ENCODE measurements at regions not wholly inside any gene's neighbourhood (a gene's known extent, or its start where the extent isn't known, plus 50 kb on each side); places are given as distances from the start of the nearest gene placed in this dataset.
A peak's percentile ranks its signal among the peaks of the same experiment; 100 is the strongest.

DNA sequence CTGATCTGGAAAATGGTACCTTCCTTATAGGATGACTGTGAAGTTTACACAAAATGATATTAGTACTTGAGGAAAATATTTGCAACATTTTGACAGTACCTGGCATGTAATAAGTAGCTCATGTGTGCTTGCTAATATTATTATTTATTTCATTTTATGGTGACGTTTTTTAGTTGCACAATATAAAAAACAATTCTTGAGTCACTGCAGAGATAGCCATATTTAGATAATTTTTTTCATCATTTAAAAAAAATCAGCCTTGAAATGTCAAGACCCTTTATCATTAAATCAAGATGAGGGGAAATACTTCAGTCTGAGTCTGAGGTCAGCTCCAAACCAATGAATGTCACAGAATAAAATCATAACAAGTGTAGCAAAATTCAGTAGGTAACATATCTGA is 196.8 kb upstream of the RUNX1 start:
- no peak for DNase-seq
- Mint-ChIP-seq H3K27ac (no peak overlapping the region), H3K36me3 (ENCODE audit: low read depth) (no peaks in the 10 kb centered on the region), H3K4me1 (no peaks in the 10 kb centered on the region), H3K27me3 (peaks cover 6% of the 10 kb centered on the region), H3K4me3 (no peak overlapping the region), H3K9me3 (peaks cover 19% of the 10 kb centered on the region)
- intact Hi-C loops (cut with micrococcal nuclease), result no loop called here

GRCh38 chr21:35244514-35244913 is 195.4 kb upstream of the RUNX1 start:
- intact Hi-C loops (cut with micrococcal nuclease), result no loop called here
- Mint-ChIP-seq H3K27ac (no peak overlapping the region), H3K4me1 (no peaks in the 10 kb centered on the region), H3K4me3 (no peak overlapping the region), H3K9me3 (peaks cover 10% of the 10 kb centered on the region), H3K27me3 (peaks cover 9% of the 10 kb centered on the region), H3K36me3 (ENCODE audit: low read depth) (no peaks in the 10 kb centered on the region)
- DNase-seq, result no peak

DNA sequence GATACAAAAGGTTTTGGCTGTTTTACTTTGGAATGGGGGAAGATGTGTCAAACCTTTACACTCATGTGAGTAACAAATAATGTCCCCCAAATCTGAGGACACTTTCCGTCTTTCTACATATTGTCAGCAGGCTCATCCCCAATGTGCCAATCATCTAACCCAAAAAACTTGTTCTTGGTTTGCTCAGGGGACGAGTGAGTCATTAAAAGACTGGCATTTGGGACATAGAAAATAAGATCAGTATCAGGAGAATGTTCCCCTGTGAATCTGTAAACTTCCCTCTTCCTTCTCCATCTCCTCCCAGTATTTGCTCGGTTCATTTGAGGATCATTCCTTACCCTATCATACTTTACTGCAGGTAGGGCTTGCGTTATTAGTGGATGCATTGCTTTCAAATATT is 194.1 kb upstream of the RUNX1 start:
- peaks cover 4% of the 10 kb centered on the region for H3K9me3 Mint-ChIP-seq
- no peak overlapping the region for H3K27ac Mint-ChIP-seq
- intact Hi-C loops (cut with micrococcal nuclease), result no loop called here
- DNase-seq, result no peak
- peaks cover 1% of the 10 kb centered on the region for H3K4me1 Mint-ChIP-seq
- peaks cover 9% of the 10 kb centered on the region for H3K27me3 Mint-ChIP-seq
- peaks cover 1% of the 10 kb centered on the region for H3K36me3 Mint-ChIP-seq (ENCODE audit: low read depth)
- no peak overlapping the region for H3K4me3 Mint-ChIP-seq

- H3K4me1 Mint-ChIP-seq, result peaks cover 18% of the 10 kb centered on the region
- peaks cover 11% of the 10 kb centered on the region for H3K36me3 Mint-ChIP-seq (ENCODE audit: low read depth)
- H3K27me3 Mint-ChIP-seq, result peaks cover 9% of the 10 kb centered on the region
- no peak overlapping the region for H3K4me3 Mint-ChIP-seq
- intact Hi-C loops (cut with micrococcal nuclease), result no loop called here
- H3K27ac Mint-ChIP-seq, result no peak overlapping the region
- DNase-seq, result peak; percentile 46
- peaks cover 25% of the 10 kb centered on the region for H3K9me3 Mint-ChIP-seq
Measured at GRCh38 chr21:35239811-35240219, 190.7 kb upstream of the RUNX1 start.

DNA sequence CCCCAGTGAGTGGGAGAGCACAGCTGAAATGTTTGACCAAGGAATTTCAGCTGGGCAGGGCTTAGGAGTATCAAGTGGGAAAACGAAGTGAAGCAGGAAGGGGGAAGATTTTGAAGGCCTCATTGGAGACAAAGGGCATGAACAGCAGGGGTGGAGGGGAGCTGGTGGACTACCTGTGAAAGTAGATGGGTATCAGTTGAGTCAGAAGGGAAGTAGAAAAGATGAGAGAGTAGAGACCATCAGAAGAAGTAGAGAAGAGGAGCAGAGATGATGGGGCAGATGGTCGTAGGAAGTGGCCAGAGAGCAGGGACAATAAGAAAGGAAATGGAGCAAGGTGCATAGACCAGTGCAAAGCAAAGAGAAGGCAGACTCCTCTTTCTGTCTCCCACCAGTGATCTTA is 189.0 kb upstream of the RUNX1 start:
- Mint-ChIP-seq H3K9me3 (peaks cover 33% of the 10 kb centered on the region), H3K27me3 (peaks cover 9% of the 10 kb centered on the region), H3K36me3 (ENCODE audit: low read depth) (peaks cover 11% of the 10 kb centered on the region), H3K4me3 (no peak overlapping the region), H3K4me1 (peaks cover 25% of the 10 kb centered on the region), H3K27ac (no peak overlapping the region)
- intact Hi-C loops (cut with micrococcal nuclease), result no loop called here
- peak; percentile 34 for DNase-seq

DNA sequence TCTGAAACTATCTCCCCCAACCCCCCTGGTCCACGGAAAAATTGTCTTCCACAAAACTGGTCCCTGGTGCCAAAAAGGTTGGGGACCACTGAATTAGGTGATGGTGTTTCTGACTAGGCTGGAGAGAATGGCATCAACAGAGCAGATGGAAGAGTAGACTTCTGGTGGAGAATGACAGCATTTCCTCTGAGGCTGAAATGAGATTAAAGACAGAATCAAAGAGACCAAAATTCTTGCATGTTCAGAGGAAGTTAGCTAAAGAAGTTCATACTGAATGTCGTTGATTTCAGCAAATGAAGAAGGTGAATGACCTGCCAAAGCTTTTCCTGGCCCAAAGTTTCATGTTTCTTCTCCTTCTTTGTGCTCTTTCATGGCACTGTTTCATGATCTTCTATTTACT is 188.2 kb upstream of the RUNX1 start:
- H3K27ac Mint-ChIP-seq, result no peak overlapping the region
- H3K27me3 Mint-ChIP-seq, result peaks cover 9% of the 10 kb centered on the region
- peaks cover 33% of the 10 kb centered on the region for H3K9me3 Mint-ChIP-seq

GRCh38 chr21:35236090-35236489 is 187.0 kb upstream of the RUNX1 start:
- H3K36me3 Mint-ChIP-seq (ENCODE audit: low read depth), result peaks cover 11% of the 10 kb centered on the region
- DNase-seq, result no peak
- peak overlapping the region; percentile 26 for H3K27ac Mint-ChIP-seq
- peaks cover 33% of the 10 kb centered on the region for H3K9me3 Mint-ChIP-seq
- H3K27me3 Mint-ChIP-seq, result peaks cover 3% of the 10 kb centered on the region
- intact Hi-C loops (cut with micrococcal nuclease), result no loop called here
- peak overlapping the region; percentile 3 for H3K4me3 Mint-ChIP-seq
- H3K4me1 Mint-ChIP-seq, result peaks cover 25% of the 10 kb centered on the region

More for the DNA sequence above, 188.2 kb upstream of the RUNX1 start:
- DNase-seq, result peak; percentile 41
- H3K4me3 Mint-ChIP-seq, result no peak overlapping the region
- intact Hi-C loops (cut with micrococcal nuclease), result no loop called here
- peaks cover 25% of the 10 kb centered on the region for H3K4me1 Mint-ChIP-seq
- peaks cover 11% of the 10 kb centered on the region for H3K36me3 Mint-ChIP-seq (ENCODE audit: low read depth)

DNA sequence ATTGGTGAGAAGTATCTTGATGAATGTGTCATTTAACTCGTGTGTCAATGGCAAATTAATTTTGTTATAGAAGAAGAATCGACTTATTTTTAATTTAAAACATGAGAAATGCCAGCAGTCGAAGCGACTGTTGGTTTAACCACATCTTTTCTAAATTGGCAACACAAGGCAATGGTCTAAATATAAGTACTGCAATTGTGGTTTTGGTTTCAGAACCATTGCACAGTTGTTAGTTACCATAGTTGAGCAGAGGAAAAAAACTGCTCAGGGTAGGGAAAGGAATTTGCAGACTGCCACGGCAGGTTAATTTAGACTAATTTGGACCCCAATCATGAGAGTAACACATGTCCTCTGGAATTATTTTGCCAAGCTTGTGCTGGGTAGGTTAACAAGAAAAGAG is 185.6 kb upstream of the RUNX1 start:
- DNase-seq, result peak; percentile 63
- H3K4me3 Mint-ChIP-seq, result no peak overlapping the region
- no peaks in the 10 kb centered on the region for H3K27me3 Mint-ChIP-seq
- intact Hi-C loops (cut with micrococcal nuclease), result no loop called here
- peaks cover 33% of the 10 kb centered on the region for H3K9me3 Mint-ChIP-seq
- peaks cover 25% of the 10 kb centered on the region for H3K4me1 Mint-ChIP-seq
- H3K27ac Mint-ChIP-seq, result peak overlapping the region; percentile 72
- H3K36me3 Mint-ChIP-seq (ENCODE audit: low read depth), result peaks cover 11% of the 10 kb centered on the region

- Mint-ChIP-seq H3K4me1 (peaks cover 25% of the 10 kb centered on the region), H3K9me3 (peaks cover 33% of the 10 kb centered on the region), H3K27ac (no peak overlapping the region), H3K36me3 (ENCODE audit: low read depth) (peaks cover 11% of the 10 kb centered on the region), H3K27me3 (no peaks in the 10 kb centered on the region), H3K4me3 (no peak overlapping the region)
- intact Hi-C loops (cut with micrococcal nuclease), result no loop called here
- no peak for DNase-seq
Measured at GRCh38 chr21:35233756-35234155, 184.7 kb upstream of the RUNX1 start.

DNA sequence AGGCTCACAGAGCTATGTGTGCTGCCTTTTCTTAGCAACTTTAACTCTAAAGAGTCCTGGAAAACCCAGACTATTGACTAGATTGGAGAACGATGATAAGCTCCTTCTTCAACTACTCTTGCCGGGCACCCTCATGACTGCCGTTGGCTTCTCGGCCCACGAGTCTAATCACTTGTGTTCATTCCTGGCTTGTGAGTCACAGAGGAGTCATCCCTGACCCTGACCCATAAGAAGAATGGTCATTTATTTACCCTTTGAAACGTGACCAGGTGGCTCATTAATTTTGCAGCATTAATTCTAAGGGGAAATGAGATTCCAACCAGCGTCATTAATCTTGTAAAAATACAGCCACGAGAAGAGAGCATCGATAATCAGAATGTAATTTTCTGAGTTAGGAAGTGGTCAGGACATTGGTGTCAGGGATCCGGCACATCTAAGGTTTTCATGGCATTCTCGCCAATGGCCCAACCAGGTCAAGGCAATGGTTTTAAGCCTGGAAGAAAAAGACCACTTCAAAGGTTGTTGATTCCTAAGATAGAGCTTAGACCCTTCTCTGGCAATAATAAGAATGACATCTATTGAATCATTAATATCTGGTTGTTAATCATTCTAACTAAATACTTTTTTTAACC is 183.6 kb upstream of the RUNX1 start:
- H3K4me1 Mint-ChIP-seq, result peaks cover 24% of the 10 kb centered on the region
- peaks cover 8% of the 10 kb centered on the region for H3K36me3 Mint-ChIP-seq (ENCODE audit: low read depth)
- peaks cover 27% of the 10 kb centered on the region for H3K9me3 Mint-ChIP-seq
- H3K27me3 Mint-ChIP-seq, result no peaks in the 10 kb centered on the region
- intact Hi-C loops (cut with micrococcal nuclease), result no loop called here
- H3K27ac Mint-ChIP-seq, result no peak overlapping the region
- no peak for DNase-seq
- H3K4me3 Mint-ChIP-seq, result no peak overlapping the region

- intact Hi-C loops (cut with micrococcal nuclease), result no loop called here
- Mint-ChIP-seq H3K27ac (no peak overlapping the region), H3K4me1 (peaks cover 31% of the 10 kb centered on the region), H3K36me3 (ENCODE audit: low read depth) (peaks cover 2% of the 10 kb centered on the region), H3K27me3 (no peaks in the 10 kb centered on the region), H3K9me3 (peaks cover 17% of the 10 kb centered on the region), H3K4me3 (no peak overlapping the region)
- no peak for DNase-seq
Measured at GRCh38 chr21:35231090-35231489, 182.0 kb upstream of the RUNX1 start.

- Mint-ChIP-seq H3K9me3 (peaks cover 6% of the 10 kb centered on the region), H3K4me1 (peaks cover 19% of the 10 kb centered on the region), H3K27ac (no peak overlapping the region), H3K36me3 (ENCODE audit: low read depth) (no peaks in the 10 kb centered on the region), H3K4me3 (no peak overlapping the region), H3K27me3 (no peaks in the 10 kb centered on the region)
- DNase-seq, result no peak
- intact Hi-C loops (cut with micrococcal nuclease), result loop anchor here (5.0 to 10.0 kb wide), 3 partner anchors 173 to 424 kb away; no protein-coding TSS in a partner anchor
Measured at GRCh38 chr21:35229290-35229689, 180.2 kb upstream of the RUNX1 start.

DNA sequence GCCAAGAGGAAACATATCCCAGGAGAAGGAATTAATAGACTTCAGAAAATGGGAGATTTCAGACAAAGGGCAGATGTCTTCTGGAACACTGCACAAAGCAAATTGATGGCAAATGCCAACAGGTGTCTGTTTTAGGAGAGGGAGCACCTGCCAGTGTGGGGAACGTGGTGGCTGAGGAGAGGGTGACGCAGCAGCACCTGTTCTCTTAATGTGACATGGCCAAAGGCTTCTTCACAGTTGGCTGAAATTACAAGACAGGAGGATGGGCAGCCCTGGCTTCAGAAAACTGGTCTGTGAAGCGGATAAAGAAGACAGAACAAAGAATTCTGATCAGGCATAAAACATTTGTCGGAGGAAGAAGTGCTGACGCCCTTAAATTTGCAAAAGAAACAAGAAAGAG is 178.7 kb upstream of the RUNX1 start:
- intact Hi-C loops (cut with micrococcal nuclease), result loop anchor here (5.0 to 10.0 kb wide), 3 partner anchors 175 to 423 kb away; no protein-coding TSS in a partner anchor
- DNase-seq, result no peak
- Mint-ChIP-seq H3K9me3 (no peaks in the 10 kb centered on the region), H3K27ac (peak overlapping the region; percentile 70), H3K4me1 (peaks cover 23% of the 10 kb centered on the region), H3K36me3 (ENCODE audit: low read depth) (no peaks in the 10 kb centered on the region), H3K27me3 (no peaks in the 10 kb centered on the region), H3K4me3 (peak overlapping the region; percentile 46)

DNA sequence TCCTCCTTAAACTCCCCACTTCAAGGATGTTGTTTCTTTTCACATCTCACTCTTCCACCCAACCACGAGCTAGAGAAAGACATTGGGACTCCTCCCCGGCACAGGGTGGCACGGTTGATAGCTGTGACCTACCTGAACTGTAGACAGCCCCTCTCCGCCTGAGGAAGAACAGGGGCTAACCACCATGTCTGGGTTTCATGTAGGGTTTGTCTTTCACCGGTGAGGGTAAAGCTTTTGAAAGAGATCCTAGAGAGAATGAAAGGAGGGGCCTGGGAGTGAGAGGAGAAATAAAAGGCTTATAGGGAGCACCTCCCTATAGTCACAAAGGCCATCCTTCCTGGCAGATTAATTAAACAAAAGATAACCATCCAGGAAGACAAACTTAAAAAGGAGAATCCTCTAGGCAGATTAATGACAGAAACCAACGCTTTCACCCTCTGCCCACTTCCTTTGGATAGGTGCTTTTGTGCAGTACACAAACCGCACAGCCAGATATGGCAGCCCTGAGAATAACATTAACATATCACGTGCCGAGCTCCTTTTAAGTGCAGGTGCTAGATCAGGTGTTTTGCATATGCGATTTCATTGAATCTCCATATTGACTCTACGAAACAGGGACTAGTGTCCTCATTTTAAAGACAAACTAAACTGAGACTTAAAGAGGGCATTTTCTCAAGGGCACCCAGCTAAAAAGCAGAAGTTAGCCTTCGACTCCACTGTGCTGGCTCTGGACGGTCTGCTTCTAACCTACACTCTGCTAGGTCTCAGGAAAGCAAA is 178.1 kb upstream of the RUNX1 start:
- peak; percentile 85 for DNase-seq
- H3K9me3 Mint-ChIP-seq, result no peaks in the 10 kb centered on the region
- H3K27me3 Mint-ChIP-seq, result no peaks in the 10 kb centered on the region
- intact Hi-C loops (cut with micrococcal nuclease), result loop anchor here (5.0 to 10.0 kb wide), 3 partner anchors 175 to 422 kb away; no protein-coding TSS in a partner anchor
- peaks cover 30% of the 10 kb centered on the region for H3K4me1 Mint-ChIP-seq
- peak overlapping the region; percentile 70 for H3K27ac Mint-ChIP-seq
- H3K4me3 Mint-ChIP-seq, result peak overlapping the region; percentile 46
- H3K36me3 Mint-ChIP-seq (ENCODE audit: low read depth), result no peaks in the 10 kb centered on the region

Data from activated CD4-positive, alpha-beta T cell treated with anti-CD3 and anti-CD28 coated beads, Interleukin-2, amount 10 ng/mL, durations not matched to agents 24 days and 14 days (primary cell).